Hematopoietic multipotent progenitor cell treated with erythropoietin and hydrocortisone succinate and interleukin-3 and kit ligand, for 17 days (in vitro differentiated cells): ENCODE measurements at regions not wholly inside any gene's neighbourhood (a gene's known extent, or its start where the extent isn't known, plus 50 kb on each side); places are given as distances from the start of the nearest gene placed in this dataset.
"Not testable (repeated sequence)": the region's sequence is repeated elsewhere in the genome, so short reads cannot be mapped to it uniquely, and the experiment has no call there.

Experiments used
- DNase-seq: peaks from one replicate; pipeline ENCODE4 v3.0.0-alpha.2; 2015; ENCODE audit warnings: low spot score

DNA sequence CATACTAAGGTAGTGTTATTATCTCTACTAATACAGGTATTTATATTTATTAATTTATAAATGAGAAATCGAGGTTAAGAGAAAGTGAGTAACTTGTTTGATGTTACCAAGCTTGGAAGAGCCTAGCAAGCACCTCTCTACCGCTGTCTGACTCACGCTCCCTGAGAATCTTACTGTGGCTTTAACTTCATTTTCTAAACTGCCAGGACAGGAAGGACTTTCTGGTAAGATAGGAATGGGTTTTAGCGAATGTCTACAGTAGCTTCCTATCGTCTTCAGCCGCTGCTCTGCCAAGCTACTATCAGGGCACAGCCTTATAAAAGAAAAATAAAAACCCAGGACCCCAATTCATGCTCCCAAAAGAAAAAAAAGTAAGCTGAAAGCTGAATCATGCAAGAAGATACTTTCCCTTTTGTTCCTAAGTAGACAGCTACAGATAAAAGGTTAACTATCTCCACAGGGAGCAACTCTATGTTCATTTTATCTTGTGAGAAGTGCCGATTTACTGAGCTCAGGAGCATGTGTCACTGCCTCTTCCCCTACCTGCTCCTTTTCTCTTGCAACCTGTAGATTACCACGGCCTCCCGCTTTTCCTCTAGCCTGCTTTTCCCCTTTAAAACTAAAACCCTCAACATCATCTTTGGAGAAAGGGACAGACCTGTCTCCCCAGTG is 60.2 kb downstream of the THNSL1 start:
- DNase-seq, result no peak

DNA sequence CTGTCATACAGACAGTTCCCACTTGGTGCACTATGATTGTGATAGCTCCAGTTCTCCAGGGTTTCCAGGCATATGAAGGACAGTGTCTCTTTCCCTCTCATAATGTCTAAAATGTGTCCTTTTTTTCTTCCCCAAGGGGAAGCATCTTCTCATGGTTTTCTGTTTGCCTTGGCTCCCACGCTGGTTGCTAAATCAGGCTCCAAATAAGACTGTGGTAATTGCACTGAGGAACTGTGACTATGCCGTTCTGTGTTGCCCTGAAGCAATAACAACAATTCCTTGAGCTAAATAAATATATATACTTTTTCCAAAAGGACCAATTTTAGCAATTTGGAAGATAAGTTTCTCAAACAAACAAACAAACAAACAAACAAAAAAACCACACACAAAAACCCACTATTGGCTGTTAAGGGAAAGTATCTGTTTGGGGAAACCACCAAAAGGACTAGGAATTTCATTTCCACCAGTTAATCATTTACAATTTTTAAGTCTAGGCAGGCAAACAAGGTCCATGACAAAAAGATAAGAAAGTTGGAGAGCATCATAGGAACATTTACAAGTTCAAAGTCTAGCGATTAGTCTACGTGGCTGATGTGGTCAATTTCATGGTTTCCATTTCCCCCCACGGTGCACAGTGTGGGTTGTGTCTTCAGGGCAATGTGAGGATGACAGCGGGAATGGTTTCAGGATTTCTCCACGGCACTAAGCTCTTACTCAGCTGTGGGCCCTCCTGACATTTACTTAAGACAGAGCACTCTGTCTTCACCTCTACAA is 62.4 kb downstream of the THNSL1 start:
- DNase-seq, result no peak

DNA sequence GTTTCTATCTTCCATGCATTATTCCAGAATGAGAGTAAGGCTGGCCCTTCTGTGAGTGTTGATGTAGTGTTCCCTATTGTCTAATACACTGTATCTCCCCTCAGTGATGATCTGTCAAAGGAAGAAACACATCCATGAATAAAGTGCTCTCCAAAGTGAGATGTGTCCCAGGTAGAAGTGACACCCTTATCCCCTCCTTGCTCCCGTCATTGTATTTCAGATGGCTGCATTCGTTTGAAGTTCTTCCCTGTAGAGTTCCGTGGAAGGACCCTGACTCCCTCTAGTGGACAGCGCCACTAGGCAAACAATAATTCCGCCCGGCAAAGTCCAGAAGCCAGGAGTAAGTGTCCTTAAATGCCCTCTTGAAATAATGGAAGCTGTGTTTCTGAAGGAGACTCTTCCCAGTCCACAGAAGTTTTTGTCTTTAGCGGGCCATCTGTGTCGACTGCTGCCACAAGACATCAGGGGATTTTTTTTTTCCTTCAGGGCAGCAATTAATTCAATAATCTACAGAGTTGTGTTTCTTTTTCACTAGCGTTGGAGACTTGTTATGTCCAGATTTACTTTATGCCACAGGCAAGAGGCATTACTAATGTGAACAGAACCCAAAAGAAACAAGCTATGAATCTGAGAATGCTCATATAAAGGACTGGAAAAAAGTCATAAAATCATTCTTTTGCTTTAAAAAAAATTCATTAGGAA is 64.6 kb downstream of the THNSL1 start:
- DNase-seq, result peak; percentile 45

DNA sequence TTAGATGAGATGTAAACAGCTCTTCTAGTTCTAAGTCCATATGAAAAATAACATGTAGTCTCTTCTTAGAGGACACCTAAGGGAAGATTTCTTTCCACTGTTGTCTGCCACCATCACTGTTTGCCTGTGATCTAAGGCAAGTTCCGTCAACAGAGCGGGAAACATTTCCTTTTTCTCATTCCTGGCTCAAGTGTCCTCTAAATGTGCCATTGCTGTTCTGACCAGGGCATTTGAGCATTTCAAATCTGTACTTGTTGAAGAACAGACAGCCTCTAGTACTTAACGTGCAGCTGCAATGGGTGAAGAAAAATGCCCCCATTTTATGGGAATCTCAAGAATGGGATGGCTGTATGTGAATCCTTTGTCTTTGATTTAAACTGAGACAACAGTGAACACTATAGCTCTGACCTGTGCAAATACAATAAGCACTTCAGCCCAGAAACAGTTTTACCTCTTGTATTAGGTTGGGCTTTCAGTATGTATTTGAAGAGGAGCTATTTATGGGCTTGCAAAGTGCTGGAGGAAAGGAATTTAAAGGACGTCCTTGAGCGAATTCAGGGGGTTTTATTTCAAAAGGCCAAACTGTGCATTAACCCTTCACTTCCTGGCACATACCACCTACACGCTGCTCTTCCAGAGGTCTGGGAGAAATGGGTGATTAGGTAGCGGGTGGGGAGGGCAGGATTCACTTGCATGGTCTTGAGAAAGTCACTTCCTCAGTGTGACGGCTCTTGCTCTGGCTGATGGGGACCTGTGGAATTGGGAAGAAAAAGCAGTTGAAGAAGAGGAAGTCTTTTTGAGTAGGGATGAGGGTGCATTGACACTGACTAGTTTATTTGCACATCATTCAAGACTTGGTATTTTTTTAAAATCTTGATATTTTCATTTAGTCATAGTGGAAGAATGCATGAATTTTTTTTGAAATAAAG is 66.1 kb downstream of the THNSL1 start:
- no peak for DNase-seq

DNA sequence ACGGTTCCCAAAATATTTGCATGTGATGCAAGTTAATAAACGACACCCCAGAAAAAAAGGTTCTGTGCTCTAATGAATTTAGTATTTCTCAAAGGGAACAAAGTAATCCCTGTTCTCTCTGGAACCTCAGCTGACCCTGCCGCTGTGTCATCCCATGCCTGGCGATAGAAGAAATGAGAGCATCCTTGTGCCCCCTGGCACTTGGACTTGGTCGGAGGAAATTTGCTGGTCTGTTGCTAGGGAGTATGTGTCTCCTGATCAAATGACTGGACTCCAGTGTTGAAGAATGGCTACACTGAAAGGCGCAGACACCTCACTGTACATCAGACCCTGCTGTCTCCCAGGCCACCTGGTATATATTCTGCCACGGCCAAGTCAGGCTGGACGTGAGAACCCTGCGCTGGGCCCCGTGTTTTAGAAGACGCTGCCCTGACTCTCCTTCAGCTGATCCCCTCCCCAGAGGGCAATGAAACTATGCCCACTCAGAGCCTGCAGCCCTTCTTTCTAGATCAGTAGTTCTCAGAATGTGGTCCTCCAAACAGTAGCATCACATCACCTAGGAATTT is 67.2 kb downstream of the THNSL1 start:
- no peak for DNase-seq

DNA sequence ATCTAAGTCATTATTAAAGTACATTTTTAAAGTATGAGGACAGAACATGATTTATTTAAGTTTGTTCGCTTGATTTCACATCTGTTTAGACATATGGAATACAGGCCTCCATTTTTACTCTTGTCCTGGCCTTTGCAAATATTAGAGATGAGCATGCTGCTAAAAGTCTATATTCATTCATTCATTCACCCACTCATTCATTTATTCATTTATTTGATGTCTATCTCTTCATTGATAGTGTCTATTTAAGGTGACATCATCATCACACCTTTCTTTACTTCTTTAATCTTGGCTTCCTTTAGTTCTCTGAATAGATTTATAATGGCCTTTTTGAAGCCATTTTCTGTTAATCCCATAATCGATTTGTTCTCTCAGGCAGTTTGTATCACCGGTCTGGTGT is 68.0 kb downstream of the THNSL1 start:
- DNase-seq, result no peak

DNA sequence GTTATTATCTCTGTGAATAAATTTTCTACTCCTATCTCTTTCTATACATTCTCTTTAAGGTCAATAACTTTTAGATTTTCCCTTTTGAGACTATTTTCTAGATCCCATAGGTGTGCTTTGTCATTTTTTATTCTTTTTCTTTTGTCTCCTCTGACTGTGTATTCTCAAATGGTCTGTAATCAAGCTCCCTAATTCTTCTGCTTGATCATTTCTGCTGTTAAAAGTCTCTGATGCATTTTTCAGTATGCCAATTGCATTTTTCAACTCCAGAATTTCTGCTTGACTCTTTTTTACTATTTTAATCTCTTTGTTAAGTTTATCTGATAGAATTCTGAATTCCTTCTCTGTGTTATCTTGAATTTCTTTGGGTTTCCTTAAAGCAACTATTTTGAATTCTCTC is 78.2 kb downstream of the THNSL1 start:
- no peak for DNase-seq

DNA sequence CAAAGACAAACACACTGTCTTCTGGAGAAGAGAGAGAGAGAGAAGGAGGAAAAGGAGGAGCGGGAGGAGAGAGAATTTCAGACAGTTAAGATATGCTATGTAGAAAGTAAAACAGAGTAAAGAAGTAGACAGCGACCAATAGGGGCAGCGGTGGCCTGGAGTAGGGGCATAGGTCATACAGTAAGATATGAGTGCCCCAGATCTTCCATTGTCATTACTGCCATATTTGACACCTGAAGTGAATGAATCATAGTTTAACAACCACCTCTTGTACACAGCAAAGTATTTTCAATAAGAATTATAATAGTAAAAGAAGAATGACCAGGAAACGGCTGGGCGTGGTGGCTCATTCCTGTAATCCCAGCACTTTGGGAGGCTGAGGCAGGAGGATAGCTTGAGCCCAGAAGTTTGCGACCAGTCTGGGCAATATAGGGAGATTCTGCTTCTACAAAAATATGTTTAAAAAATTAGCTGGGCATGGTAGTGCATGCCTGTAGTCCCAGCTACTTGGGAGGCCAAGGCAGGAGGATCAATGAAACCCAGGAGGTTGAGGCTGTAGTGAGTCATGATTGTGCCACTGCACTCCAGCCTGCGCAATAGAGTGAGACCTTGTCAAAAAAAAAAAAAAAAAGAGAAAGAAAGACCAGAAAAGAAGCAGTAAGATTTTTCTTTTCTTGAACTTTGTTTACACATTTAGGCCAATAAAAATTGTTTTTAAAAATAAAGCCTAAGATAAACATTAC is 77.0 kb upstream of the GPR158 start:
- DNase-seq, result no peak

DNA sequence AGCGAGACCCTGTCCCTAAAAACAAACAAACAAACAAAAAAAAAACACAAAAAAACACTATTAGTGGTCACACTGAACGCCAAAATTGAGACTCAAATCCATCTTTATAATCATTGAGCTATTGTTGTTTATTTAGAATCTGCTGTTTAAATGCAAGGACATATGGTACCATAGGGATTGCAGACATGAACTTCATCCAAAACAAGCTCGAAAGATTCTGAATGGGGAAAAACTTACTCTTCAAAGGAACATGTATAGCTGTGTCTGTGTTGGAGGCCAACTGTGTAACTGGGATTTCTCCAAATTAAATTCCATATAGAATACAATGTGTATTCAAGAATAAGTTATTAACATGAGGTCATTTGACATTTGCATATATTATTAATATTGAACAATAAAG is 74.7 kb upstream of the GPR158 start:
- DNase-seq, result no peak

DNA sequence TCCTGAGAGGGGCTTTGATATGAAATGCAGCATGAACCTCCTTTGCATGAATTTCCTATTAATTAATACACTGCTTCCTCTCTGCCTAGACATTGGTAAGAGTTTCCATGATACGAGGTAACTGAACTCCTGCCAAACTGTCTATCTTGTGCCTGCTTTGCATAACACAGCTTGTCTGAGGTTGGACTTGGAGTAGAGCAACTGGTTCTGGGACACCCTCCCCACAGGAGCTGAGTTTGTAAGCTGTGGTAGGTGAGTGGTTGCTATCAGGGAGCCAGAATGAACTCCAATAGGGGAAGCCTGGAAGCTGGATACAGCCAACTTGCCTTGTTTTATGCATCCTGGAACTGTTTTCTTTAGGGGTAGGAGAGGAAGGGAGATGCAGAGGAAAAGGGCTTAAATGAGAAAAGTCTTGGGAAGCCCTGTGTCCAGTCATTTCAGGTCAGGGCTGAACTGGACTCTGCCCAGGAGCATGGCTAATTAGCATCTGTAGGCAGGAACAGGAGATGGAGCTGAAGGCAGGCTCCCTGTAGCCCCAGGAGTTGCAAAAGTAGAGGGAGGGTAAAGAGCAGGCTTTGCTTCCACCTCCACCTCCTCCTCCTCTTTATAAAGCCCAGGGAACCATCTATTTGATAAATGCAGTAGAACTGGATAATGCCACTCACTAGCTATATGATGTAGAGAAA is 73.2 kb upstream of the GPR158 start:
- no peak for DNase-seq

DNA sequence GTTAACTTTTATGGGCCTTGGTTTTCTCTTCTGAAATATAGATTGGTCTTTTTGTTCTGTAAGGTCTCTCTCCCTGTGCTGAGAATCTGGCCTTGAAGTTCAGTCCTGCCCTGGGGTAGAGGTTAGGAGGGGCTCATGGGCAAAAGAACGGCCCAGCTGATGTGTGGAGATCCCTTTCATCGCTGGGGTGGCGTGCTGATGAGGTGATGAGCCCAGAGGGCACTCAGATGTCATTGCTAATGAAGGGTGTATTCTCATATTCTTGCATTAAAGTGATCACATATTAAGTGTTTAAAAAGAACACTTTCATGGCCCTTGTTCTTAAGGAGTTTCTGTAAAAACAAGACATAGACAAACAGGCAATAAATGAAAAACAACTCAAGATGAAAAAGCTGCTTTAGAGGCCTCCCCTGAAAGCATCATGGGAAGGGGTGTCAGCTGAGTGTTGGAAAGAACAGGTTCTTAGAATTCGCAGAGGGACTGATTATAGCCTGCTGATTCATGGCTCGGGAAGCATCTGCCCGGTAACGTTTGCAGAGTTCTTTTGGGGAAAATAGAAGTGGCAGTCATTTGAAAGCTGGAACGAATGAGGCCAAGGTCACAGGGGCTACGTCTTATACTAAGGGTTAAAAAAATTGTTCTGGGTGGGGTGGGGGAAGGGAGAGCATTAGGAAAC is 72.5 kb upstream of the GPR158 start:
- DNase-seq, result no peak

DNA sequence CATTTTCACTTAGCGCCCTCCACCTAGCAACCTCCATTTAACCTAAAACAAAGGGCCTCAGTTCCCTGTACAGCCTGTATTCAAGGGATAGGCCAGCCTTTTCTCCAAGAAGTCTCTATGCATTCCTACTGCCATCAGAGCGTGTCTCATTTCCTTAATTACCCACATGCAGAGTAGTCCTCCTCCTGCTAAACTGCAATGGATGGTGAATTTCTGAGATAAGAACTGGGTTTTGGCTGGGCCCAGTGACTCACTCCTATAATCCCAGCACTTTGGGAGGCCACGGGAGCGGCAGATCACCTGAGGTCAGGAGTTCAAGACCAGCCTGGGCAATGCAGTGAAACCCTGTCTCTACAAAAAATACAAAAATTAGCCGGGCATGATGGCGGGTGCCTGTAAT is 71.1 kb upstream of the GPR158 start:
- DNase-seq, result no peak

DNA sequence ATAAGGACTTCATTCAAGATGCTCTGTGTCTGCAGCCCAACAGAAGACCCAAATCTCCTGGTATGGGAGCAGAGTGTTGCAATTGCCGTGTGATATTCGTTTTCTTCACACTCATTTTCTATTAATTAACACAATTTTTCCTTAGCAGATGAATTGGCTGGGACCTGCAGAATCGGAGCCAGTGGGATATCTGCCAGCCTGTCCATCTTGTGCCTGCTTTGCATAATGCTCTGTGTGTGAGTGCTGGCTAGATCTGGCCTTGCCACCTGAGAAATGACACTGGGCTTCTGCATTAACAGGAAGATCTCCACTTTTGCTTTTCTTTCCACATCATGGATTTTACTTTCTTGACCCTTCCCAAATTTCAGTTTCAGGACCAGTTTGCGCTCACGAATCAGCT is 70.4 kb upstream of the GPR158 start:
- DNase-seq, result no peak

DNA sequence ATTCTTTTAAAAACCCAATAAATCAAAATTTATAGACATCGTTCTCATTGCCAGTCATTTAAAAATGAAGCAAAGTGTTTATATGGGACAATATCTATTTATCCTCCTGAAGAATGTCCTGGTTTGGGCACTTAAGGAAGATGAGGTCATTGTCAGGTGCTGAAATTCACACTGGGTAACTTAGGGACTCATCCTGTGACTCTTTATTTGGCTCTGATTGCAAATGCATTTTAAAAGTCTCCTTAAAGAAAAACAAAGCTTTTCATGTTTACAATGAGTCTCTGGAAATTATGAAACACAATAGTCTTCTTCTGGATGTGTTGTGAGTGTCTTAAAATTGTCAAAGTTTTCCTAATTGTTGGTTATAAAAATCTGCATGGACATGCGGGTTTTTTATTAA is 69.5 kb upstream of the GPR158 start:
- no peak for DNase-seq

DNA sequence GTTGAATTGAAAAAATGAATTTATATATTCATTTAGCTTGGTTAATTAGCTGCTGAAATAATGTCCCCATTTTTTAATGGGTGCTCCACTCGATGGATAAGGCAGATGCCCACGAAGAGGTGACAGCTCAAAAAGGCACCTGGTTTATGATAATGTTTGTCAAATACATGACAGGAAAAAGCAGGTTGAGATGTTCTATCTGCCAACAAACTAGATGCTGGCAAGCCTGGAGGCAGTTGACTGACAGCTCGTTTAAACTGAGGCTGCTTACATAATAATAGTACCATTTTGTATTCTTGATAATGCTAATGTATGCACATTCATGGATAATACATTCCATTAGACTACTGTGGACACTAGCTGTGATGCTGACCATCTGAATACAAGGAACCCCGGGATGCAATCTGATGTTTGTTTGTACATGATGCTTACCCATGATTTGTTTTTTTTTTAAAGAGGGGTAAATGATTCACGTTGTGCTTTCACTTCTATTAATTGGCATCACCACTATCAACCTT is 69.0 kb upstream of the GPR158 start:
- DNase-seq, result no peak

DNA sequence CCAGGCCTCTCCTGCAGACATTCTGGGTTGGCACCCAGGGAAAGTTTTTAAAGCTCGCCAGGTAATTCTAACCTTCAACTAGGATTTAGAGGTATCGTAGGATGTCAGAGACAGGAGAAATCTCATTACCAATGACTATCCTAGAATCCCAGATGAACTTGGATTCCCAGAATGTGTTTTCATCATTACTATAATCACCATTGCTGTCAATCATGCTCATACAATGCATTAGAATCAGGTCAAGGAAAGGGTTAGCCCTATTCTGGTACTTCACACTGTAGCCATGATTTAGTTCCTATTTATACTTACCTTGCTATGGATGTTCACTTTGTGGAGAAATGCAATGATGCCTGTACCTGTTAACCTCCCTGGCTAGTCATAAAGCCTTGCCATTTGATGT is 67.0 kb upstream of the GPR158 start:
- no peak for DNase-seq

DNA sequence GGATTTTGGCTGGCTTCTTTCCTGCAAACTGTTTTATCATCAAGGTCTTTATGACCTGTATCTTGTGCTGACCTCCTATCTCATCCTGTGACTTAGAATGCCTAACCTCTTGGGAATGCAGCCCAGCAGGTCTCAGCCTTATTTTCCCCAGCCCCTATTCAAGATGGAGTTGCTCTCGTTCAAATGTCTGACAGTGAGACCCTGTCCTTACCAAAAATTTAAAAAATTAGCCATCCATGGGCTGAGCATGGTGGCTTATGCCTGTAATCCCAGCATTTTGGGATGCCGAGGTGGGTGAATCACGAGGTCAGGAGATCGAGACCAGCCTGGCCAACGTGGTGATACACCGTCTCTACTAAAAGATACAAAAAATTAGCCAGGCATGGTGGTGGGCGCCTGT is 64.9 kb upstream of the GPR158 start:
- DNase-seq, result not testable (repeated sequence)

DNA sequence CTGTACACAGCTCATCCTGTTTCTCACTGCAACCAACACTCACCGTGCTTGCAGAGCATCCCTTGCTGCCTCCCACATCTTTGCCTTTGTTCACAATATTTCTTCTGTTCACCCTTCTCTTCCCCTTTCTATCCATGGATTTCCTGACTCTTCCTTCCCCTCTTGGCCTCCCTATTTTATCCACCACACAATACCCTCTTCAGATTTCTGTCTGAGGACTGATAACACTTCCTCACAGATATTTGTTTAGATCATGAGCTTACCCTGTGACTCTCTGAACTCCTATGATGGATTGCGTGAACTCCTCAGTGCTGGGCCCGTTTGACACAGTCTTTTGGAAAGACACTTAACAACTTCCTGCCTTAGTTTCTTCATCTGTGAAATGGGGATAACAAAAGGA is 62.8 kb upstream of the GPR158 start:
- no peak for DNase-seq

DNA sequence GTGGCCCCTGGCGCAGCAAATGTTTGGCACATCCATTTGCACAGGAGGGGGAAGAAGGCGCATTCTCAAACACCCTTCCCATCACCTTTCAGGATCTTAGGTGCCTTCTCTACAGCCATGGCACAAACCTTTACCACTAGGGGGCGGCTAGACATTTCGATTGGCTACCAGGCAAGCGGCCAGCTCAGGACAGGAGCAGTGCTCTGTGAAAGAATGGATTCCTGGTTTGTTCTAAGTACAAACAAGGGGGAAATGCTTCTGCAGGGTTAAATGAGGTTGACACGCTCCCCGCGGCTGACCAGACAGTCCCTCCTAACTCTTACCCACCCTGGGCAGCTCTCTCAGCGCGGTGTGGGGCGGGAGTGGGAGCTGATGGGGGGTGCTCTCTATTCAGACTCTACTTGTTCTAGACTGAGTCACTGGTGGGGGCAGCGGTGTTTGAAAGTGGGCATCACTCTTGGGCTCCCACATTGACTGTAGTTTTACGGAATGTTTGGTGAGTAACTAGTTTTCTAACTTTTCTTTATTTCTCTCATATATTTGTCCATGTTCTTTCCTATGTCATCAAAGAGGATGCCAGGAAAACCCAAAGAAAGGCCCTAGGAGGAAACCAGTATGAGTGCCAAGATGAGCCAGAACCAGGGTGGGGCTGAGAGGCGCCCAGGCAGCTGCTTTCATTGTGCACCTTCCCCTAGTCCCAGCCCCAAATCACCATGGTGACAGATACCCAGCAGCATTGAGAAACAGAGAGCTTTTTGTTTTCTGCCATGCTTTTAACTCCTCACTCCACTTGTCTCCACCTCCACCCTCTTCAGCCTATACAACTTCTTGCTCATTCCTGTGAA is 61.4 kb upstream of the GPR158 start:
- DNase-seq, result peak; percentile 23
